ENCODE measurements at regions not wholly inside any gene's neighbourhood (a gene's known extent, or its start where the extent isn't known, plus 50 kb on each side); places are given as distances from the start of the nearest gene placed in this dataset.

DNA sequence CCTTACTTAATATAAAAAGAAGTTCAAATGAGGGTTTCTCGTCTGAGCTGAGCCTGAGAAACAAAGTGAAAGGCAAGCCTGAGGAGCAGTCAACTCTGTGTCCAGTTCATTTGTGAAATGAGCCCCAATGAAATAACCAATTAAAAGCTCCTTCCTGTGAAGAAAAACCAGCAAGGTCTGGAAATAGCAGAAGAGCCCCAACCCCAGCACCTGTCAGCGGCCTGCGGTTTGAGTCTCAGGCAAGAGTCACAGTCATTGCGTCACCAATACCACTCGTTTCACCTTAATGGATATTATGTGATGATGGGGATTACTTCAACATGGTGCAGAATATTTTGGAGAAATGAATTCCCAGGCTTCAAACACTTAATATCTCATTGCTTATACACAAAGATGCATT is 211.3 kb upstream of the DPP6 start:
- no peak for DNase-seq (ENCODE audit: low read depth)

- DNase-seq (ENCODE audit: low read depth), result no peak
Measured at GRCh38 chr7:153847828-153848227, 204.4 kb upstream of the DPP6 start.

DNA sequence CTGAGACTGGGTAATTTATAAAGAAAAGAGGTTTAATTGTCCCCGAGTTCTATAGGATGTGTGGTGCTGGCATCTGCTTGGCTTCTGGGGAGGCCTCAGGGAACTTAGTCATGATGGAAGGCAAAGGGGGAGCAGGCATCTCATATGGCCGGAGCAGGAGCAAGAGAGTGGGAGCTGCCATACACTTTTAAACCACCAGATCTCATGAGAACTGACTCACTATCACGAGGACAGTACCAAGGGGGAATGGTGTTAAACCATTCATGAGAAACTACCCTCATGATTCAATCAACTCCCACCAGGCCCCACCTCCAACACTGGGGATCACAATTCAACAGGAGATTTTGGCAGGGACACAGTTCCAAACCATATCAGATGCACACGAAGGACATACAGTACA is 199.9 kb upstream of the DPP6 start:
- no peak for DNase-seq (ENCODE audit: low read depth)

DNA sequence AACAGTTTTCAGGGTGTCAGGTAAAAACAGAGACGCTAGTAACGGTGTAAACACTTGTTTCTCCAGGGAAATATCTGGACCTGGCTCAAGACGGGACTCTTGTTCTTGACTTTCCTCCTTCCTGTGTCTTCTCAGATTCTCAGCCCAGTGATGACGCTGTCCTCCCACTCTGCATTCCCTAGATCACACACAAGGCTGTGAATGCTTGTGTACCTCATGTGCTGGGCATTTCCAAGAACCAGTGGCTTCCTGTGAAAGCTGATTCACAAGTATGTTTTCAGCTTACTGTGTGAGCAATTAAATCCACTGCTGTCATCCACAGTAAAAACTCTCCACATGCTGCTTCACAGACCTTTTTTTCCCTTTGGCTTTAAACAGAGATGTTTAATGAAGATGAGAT is 193.8 kb upstream of the DPP6 start:
- DNase-seq (ENCODE audit: low read depth), result no peak

DNA sequence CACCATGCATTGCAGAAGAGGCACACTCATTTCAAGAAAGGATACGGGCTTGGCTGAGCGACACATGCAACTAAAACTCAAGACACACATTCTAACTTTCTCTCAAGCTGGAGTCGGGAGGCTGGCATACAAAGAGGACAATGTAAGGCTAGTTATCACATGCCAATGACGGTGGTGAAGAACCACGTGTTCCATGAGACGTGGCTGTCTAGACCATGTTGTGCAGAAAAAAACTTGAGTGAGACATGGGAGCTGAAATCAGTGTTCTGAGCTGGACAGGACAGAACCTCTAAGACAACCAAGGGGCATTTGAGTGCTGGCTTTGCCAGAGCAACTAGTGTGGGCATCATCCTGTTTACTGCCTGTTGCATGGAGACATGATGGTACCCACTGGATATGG is 193.0 kb upstream of the DPP6 start:
- no peak for DNase-seq (ENCODE audit: low read depth)

- no peak for DNase-seq (ENCODE audit: low read depth)
Measured at GRCh38 chr7:153886506-153887441, 165.4 kb upstream of the DPP6 start.

- DNase-seq (ENCODE audit: low read depth), result no peak
Measured at GRCh38 chr7:153887749-153888569, 164.2 kb upstream of the DPP6 start.

DNA sequence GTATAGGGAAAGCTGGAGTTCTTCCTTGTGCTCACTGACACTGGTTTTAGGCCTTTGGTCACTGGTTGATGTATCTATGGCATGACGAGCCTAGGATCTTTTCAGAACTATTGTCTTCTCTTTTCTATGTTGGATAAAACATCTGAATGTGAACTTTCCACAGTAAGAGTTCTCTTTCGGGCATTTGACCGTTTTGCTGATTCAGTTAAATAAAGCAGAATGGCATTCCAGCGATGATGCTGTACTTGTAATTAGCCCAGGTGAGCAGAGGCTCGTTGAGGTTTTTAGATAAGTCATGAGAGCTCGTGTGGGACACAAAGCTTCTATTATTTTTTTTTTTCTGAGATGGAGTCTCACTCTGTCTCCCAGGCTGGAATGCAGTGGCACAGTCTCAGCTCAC is 160.2 kb upstream of the DPP6 start:
- DNase-seq (ENCODE audit: low read depth), result no peak

- no peak for DNase-seq (ENCODE audit: low read depth)
Measured at GRCh38 chr7:153902862-153903261, 149.3 kb upstream of the DPP6 start.

DNA sequence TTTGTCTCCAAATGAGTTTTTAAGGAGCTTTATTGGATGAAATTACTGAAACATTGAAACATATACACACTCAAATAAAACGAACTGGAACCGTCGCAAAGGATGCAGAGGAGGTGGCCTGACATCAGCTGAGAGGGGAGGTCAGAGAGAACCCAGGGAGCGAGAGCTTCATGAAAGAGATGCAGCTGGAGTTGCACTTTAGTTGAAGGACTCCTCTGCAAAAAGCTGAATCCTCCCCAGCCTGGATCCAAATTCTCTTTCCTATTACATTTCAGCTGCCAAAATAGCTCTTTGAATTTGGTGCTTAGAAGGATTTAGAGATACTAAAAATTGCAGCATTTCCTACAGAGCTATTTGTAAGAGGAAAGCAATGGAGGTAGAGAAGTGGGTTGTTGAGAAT is 140.0 kb upstream of the DPP6 start:
- no peak for DNase-seq (ENCODE audit: low read depth)

GRCh38 chr7:153920126-153920525 is 132.1 kb upstream of the DPP6 start:
- no peak for DNase-seq (ENCODE audit: low read depth)

GRCh38 chr7:153920897-153921296 is 131.3 kb upstream of the DPP6 start:
- DNase-seq (ENCODE audit: low read depth), result no peak

GRCh38 chr7:153921408-153921807 is 130.8 kb upstream of the DPP6 start:
- DNase-seq (ENCODE audit: low read depth), result no peak

GRCh38 chr7:153930696-153931095 is 121.5 kb upstream of the DPP6 start:
- DNase-seq (ENCODE audit: low read depth), result no peak

GRCh38 chr7:153934048-153934447 is 118.2 kb upstream of the DPP6 start:
- DNase-seq (ENCODE audit: low read depth), result no peak

- DNase-seq (ENCODE audit: low read depth), result no peak
Measured at GRCh38 chr7:153934629-153935028, 117.6 kb upstream of the DPP6 start.

DNA sequence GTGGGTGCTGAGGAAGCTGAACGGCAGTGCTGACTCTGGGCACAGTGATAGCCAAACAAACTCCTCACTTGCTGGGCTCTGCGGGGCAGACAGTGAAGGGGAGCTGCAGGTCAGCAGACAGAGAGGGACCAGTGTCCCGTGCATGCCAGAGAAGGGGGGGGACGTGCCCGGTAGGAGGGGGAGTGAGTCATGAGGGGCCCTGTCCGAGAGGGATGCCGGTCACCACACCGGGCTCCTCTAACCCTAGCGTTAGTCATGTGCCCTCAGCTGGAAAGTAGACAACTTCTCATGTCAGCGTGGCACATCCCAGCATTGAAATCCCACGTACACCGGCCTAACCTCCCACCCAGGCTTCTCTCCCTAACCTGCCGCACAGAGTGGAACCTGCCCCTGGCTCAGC is 117.1 kb upstream of the DPP6 start:
- no peak for DNase-seq (ENCODE audit: low read depth)

DNA sequence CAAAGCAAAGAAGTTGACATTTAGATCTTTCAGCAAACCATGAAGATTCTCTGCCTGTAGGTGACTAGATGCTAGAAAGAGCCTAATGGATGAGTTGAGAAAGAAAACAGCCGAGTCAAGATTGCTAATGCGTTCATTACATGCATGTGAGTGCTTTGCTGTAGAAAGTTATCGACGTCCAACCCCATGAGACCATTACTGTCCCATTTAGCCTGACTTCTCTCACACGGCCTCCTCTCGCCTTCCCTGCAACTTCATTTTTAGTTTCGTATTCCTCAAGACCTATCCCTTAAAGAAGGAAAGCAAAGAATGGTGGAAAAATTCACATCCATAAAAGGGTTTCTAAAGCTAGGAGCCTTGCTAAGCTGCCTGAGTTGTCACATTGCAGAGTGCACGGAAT is 113.7 kb upstream of the DPP6 start:
- no peak for DNase-seq (ENCODE audit: low read depth)

DNA sequence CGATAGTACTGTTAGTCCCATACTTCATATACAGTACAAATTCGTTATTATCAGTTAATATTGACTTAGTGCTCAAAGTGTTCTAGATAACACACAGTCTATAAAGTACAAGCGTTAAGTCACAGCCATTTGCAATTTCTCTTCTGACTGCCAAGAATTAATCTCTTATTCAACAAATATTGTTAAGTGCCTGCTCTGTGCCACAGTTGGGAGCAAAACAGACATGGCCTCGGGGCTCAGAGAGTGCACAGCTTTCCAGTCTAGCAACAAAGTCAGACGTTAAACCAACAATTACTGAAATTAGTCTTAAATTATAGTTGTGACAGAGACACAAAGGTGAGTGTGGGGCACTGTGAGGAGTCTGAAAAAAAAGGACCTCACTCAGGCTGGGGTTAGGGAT is 113.0 kb upstream of the DPP6 start:
- no peak for DNase-seq (ENCODE audit: low read depth)

DNA sequence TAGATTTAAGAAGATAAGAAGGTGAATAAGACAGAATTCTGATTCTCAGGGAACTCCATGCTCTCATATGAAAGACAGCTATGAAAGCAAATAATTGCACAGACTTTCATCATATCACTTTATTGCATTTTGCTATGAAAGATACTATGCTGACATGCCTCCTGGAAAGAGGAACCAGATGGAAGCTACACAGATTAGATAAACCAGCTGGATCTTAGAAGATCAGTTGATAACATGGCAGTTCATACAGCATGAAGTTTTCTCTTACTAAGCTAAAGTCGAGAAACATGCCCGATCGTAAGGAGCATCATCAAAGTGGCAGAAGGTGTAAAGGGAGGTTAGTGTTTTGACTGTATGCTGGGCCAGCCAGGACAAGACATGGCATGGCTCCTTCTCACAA is 112.5 kb upstream of the DPP6 start:
- DNase-seq (ENCODE audit: low read depth), result no peak

DNA sequence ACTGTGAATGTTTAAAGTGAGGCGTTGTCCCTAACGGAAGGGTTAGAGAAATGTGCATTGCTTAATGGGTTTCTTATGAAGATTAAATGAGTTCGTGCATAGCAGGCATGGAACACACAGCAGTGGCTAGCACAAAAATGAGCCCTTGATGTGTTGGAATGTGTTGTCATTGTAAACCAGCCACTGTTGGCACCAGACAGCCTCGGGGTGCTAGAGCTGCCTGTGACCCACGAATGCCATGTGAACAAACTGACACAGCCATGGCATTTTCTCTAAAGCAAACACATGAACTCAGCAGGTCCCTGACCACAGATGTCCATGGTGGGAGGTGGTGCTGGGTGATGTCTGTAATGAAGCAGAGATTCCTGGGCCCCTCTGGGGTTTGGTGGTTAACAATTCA is 111.1 kb upstream of the DPP6 start:
- no peak for DNase-seq (ENCODE audit: low read depth)

GRCh38 chr7:153942036-153942435 is 110.2 kb upstream of the DPP6 start:
- no peak for DNase-seq (ENCODE audit: low read depth)

DNA sequence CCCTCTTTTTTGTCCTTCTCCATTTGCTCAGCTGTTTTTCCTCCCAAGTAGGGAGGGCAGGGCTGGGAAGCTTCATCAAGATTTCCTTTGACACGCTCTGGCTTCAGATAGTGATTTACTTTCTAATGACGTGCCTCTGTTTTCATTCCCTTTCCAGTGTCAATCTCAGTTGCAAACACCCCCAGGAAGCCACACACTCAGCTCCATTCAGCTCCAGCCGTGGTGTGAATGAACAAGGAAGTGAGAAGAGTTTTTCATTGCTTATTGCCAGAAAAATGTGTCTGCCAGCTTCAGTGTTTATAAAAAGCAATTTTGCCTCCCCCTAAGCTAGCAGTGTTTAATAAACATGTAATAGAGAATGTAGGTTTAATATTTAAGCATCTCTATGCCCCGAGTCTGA is 108.7 kb upstream of the DPP6 start:
- DNase-seq (ENCODE audit: low read depth), result no peak

All from EH (cell line).